Fibroblast of the aortic adventitia (primary cell): ENCODE measurements at regions not wholly inside any gene's neighbourhood (a gene's known extent, or its start where the extent isn't known, plus 50 kb on each side); places are given as distances from the start of the nearest gene placed in this dataset.
A peak's percentile ranks its signal among the peaks of the same experiment; 100 is the strongest.

Experiments used
- DNase-seq: peaks from one replicate; pipeline ENCODE4 v3.0.0-alpha.2; 2010; ENCODE audit warnings: low read depth
- H3K4me3 ChIP-seq: 2 replicates; pipeline ENCODE4 v1.5.1; 2011; ENCODE audit warnings: low read depth, mild to moderate bottlenecking, control low read depth, low read length, moderate library complexity
- TF ChIP-seq, protein P1 (sequence below): IDR thresholded peaks from 2 replicates; pipeline ENCODE4 v1.5.1; 2011; ENCODE audit warnings: mild to moderate bottlenecking, low read length, control low read depth, inconsistent platforms; ENCODE audit not compliant: insufficient read depth

DNA sequence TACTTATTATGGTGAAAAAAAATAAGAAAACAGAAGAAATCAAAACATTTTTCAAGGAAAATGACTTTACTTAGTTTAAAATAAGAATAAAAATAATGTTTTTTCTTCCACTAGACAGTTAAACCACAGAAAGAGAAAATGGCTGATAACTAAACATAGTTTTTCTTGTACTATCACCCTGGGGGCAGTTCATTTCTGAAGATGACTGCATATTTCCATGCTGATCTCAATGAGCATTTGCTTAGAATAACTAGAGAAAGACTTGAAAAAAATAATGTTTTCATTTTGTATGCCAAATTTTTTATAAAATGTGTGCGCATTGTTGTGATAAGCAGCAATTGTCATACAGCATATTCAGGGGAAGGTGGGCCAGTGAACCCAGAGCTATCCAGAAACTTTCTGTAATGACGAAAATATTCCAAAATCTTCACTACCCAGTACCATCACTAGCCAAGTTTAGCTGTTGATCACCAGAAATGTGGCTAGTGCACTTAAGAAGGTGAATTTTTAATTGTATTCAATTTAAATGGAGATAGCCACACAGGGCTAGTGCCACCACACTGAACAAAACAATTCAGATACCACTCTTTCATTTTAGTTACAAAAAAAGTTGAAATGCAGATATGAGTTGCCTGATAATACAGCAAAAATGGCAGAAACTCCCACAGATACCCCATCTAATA lies 513.4 kb upstream of the NETO1 start:
- TF ChIP-seq, protein P1, sequence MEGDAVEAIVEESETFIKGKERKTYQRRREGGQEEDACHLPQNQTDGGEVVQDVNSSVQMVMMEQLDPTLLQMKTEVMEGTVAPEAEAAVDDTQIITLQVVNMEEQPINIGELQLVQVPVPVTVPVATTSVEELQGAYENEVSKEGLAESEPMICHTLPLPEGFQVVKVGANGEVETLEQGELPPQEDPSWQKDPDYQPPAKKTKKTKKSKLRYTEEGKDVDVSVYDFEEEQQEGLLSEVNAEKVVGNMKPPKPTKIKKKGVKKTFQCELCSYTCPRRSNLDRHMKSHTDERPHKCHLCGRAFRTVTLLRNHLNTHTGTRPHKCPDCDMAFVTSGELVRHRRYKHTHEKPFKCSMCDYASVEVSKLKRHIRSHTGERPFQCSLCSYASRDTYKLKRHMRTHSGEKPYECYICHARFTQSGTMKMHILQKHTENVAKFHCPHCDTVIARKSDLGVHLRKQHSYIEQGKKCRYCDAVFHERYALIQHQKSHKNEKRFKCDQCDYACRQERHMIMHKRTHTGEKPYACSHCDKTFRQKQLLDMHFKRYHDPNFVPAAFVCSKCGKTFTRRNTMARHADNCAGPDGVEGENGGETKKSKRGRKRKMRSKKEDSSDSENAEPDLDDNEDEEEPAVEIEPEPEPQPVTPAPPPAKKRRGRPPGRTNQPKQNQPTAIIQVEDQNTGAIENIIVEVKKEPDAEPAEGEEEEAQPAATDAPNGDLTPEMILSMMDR, result no peak
- DNase-seq, result no peak
- no peak overlapping the region for H3K4me3 ChIP-seq

DNA sequence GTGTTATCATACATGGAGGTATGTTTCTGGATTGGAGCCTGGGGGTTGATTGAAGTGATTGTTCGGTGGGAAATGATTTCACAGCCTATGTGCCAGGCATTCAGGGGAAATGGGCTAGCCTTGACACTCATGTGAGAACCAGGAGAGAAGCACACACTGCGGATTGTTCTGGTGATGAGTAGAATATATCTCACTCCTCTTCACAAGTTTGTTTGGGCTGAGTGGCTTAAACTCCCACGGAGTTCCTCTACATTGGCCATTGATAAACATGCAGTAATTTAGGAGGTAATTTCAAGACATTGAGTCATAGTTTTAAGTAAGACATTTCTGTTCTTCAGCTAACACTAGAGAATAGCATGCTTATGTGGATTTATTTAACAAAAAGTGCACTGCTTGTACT lies 498.9 kb upstream of the NETO1 start:
- TF ChIP-seq, protein P1, result no peak
- H3K4me3 ChIP-seq, result no peak overlapping the region
- no peak for DNase-seq

DNA sequence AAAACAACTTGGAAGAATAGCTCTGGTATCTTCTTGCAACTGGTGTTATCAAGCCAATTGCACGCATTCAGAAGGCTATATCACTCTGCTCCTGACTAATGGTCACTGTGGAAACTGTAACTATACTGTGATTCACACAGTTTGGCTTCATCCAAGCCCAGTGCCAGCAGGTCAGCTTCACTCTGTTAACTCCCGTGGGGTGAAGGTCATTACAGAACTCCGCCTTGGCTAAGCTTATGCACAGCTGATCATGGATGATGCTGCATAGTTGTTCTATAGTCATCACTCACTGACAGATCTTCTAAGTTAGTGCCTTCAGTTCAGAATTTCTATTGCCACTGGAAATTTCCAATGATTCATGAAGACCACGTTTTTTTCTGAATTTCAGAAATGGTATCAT lies 497.2 kb upstream of the NETO1 start:
- TF ChIP-seq, protein P1, result no peak
- peak; percentile 67 for DNase-seq
- no peak overlapping the region for H3K4me3 ChIP-seq

DNA sequence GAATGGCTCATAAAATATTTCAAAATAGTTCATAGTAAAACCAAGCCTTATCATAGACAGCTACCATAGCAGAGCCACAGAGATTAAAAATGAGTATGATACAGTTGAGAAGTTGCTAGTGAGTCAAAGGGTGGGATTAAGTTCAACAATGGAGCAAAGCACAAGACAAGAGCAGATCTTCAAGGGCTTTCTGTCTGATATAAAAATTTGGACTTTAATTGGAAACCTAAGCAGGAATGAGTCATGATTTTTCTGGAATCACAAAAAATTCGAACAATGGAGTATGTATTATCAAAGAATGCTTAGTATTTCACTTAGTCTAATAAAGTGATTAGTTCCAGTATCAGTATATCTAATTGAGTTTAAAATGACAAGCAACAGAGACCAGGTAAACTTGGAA lies 487.3 kb upstream of the NETO1 start:
- H3K4me3 ChIP-seq, result no peak overlapping the region
- peak; percentile 47 for DNase-seq

DNA sequence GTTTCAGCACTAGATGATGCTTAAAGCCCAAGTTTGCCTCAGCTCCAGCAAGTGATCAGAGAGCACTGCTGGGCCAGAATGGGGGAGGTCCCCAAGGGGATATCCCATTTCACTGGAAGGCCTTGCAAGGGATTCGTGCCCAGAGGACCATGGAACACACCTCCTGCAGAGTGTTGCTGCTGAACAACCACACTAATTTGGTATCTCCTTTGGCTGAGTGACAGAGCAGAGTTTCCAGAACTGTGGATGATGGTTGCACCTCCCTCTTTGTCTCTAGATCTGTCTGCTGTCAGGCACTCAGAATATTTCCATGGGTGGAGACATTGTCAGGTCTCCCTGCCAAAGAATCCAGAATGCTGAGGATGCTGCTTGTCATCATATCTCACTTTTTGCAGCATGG lies 484.8 kb upstream of the NETO1 start:
- TF ChIP-seq, protein P1, result peak; percentile 29
- peak; percentile 63 for DNase-seq
- H3K4me3 ChIP-seq, result no peak overlapping the region

More for the DNA sequence above, 487.3 kb upstream of the NETO1 start:
- TF ChIP-seq, protein P1, result no peak

DNA sequence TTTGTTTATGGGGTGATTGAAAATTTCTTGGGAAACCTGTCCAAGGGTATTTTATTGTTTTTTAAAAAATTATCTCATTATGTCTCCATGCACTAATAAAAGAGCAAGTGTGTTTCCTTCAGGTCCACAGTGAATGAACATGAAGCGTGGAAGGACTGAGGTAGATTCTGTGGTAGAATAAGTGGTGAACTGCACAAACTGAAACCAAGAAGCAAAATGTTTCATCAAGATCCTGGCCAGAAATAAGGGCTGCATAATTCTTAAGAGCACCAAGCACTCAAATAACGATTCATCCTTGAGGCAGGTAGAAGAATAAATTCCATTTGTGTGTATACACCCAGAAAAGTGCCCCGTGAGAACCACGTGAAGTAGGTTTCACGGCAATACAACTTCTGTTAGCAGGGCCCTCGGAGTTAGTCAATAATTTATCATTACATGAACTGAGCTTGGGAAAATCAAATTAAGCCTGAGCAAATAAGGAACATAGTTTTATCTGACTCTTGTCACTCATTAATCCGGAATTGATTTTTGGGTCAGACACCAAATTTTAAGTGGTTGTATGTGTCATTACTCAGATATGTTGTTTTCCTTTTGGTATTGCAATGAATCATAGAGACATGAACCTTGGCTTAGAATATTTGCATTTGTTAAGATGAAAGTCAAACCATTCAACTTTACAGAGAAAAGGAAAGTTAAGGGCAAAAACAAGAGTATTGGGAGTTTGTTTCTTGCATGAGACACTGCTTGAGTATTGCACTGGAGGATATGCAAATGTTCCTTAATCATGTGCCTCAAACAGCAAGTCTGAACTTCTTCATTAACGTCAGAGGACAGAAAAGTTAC lies 472.6 kb upstream of the NETO1 start:
- DNase-seq, result peak; percentile 24

More for the DNA sequence above, 472.6 kb upstream of the NETO1 start:
- no peak overlapping the region for H3K4me3 ChIP-seq
- TF ChIP-seq, protein P1, result no peak
